GM19372 (cell line): ENCODE measurements at regions not wholly inside any gene's neighbourhood (a gene's known extent, or its start where the extent isn't known, plus 50 kb on each side); places are given as distances from the start of the nearest gene placed in this dataset.

Experiments
- ATAC-seq: cut with Tn5 transposase; IDR thresholded peaks from one replicate; pipeline ENCODE4 v1.9.1; 2021; ENCODE audit warnings: mild to moderate bottlenecking, low read depth, moderate library complexity; ENCODE audit not compliant: unreplicated experiment

- ATAC-seq: no peak
Measured at GRCh38 chr3:162269636-162270458, 773.2 kb downstream of the OTOL1 start.

- ATAC-seq: no peak
Measured at GRCh38 chr3:162274070-162274469, 777.5 kb downstream of the OTOL1 start.

- no peak for ATAC-seq
Measured at GRCh38 chr3:162278834-162279233, 782.2 kb downstream of the OTOL1 start.

GRCh38 chr3:162285259-162285658, 788.7 kb downstream of the OTOL1 start:
- no peak for ATAC-seq

- ATAC-seq: no peak
Measured at GRCh38 chr3:162287600-162287999, 791.0 kb downstream of the OTOL1 start.

GRCh38 chr3:162292409-162292808, 795.8 kb downstream of the OTOL1 start:
- no peak for ATAC-seq

GRCh38 chr3:162295323-162295983, 798.8 kb downstream of the OTOL1 start:
- no peak for ATAC-seq

- ATAC-seq: no peak
Measured at GRCh38 chr3:162302983-162303624, 806.5 kb downstream of the OTOL1 start.

- no peak for ATAC-seq
Measured at GRCh38 chr3:162317046-162317445, 820.4 kb downstream of the OTOL1 start.

- ATAC-seq: no peak
Measured at GRCh38 chr3:162328649-162329048, 832.0 kb downstream of the OTOL1 start.

- no peak for ATAC-seq
Measured at GRCh38 chr3:162329514-162329913, 832.9 kb downstream of the OTOL1 start.

GRCh38 chr3:162332344-162332743, 835.7 kb downstream of the OTOL1 start:
- no peak for ATAC-seq

- no peak for ATAC-seq
Measured at GRCh38 chr3:162334537-162334936, 837.9 kb downstream of the OTOL1 start.

GRCh38 chr3:162337630-162338029, 841.0 kb downstream of the OTOL1 start:
- no peak for ATAC-seq

- ATAC-seq: no peak
Measured at GRCh38 chr3:162338514-162338913, 841.9 kb downstream of the OTOL1 start.

- no peak for ATAC-seq
Measured at GRCh38 chr3:162348912-162349311, 852.3 kb downstream of the OTOL1 start.

- no peak for ATAC-seq
Measured at GRCh38 chr3:162353414-162353813, 856.8 kb downstream of the OTOL1 start.

- no peak for ATAC-seq
Measured at GRCh38 chr3:162354356-162354755, 857.7 kb downstream of the OTOL1 start.

GRCh38 chr3:162365066-162365719, 868.6 kb downstream of the OTOL1 start:
- ATAC-seq: no peak

GRCh38 chr3:162366166-162366766, 869.7 kb downstream of the OTOL1 start:
- no peak for ATAC-seq
